Trophoblast cell (in vitro differentiated cells and primary cell): ENCODE measurements at regions not wholly inside any gene's neighbourhood (a gene's known extent, or its start where the extent isn't known, plus 50 kb on each side); places are given as distances from the start of the nearest gene placed in this dataset.

Experiments used
- DNase-seq, 2 donors: peaks; one replicate each; pipeline ENCODE4 v3.0.0-alpha.2; 2016
- H2AFZ ChIP-seq: 2 replicates; pipeline ENCODE4 v1.6.1; 2013; ENCODE audit warnings: low read length, moderate library complexity, mild to moderate bottlenecking; ENCODE audit not compliant: insufficient read depth, poor library complexity
- H2AK5ac ChIP-seq: 2 replicates; pipeline ENCODE4 v1.6.1; 2013; ENCODE audit warnings: mild to moderate bottlenecking, low read length
- H2BK120ac ChIP-seq: 2 replicates; pipeline ENCODE4 v1.6.1; 2013; ENCODE audit warnings: low read length, mild to moderate bottlenecking, moderate library complexity; ENCODE audit not compliant: insufficient read depth, poor library complexity
- H2BK12ac ChIP-seq: 2 replicates; pipeline ENCODE4 v1.6.1; 2013; ENCODE audit warnings: mild to moderate bottlenecking, low read length, moderate library complexity
- H2BK5ac ChIP-seq: 2 replicates; pipeline ENCODE4 v1.6.1; 2013; ENCODE audit warnings: low read length, low read depth, moderate library complexity, mild to moderate bottlenecking; ENCODE audit not compliant: poor library complexity
- H3K14ac ChIP-seq: 2 replicates; pipeline ENCODE4 v1.6.1; 2013; ENCODE audit warnings: mild to moderate bottlenecking, low read length
- H3K18ac ChIP-seq: 2 replicates; pipeline ENCODE4 v1.6.1; 2013; ENCODE audit warnings: mild to moderate bottlenecking, low read length
- H3K23ac ChIP-seq: 2 replicates; pipeline ENCODE4 v1.6.1; 2013; ENCODE audit warnings: low read length
- H3K27ac ChIP-seq: 2 replicates; pipeline ENCODE4 v1.5.1; 2013; ENCODE audit warnings: low read depth, mild to moderate bottlenecking, inconsistent platforms, low read length, moderate library complexity
- H3K27me3 ChIP-seq: 2 replicates; pipeline ENCODE4 v1.6.1; 2013; ENCODE audit warnings: inconsistent platforms, mild to moderate bottlenecking, low read length, moderate library complexity; ENCODE audit not compliant: insufficient read depth
- H3K36me3 ChIP-seq, 2 experiments: 1 replicate in 1 of 2; 2 replicates in 1 of 2; pipeline ENCODE4 v1.6.1; 2013; ENCODE audit warnings: low read length in 2 of 2, mild to moderate bottlenecking in 2 of 2, moderate library complexity in 1 of 2; ENCODE audit not compliant: insufficient read depth in 2 of 2, control insufficient read depth in 1 of 2
- H3K4ac ChIP-seq: 2 replicates; pipeline ENCODE4 v1.6.1; 2013; ENCODE audit warnings: low read depth, mild to moderate bottlenecking, low read length, moderate library complexity
- H3K4me1 ChIP-seq, 2 experiments: 1 replicate in 1 of 2; 2 replicates in 1 of 2; pipeline ENCODE4 v1.6.1; 2013; ENCODE audit warnings: low read length in 2 of 2, mild to moderate bottlenecking in 2 of 2, moderate library complexity in 1 of 2; ENCODE audit not compliant: insufficient read depth in 2 of 2, control insufficient read depth in 1 of 2
- H3K4me2 ChIP-seq: 2 replicates; pipeline ENCODE4 v1.6.1; 2013; ENCODE audit warnings: inconsistent platforms, mild to moderate bottlenecking, low read length, moderate library complexity
- H3K4me3 ChIP-seq: 2 replicates; pipeline ENCODE4 v1.5.1; 2013; ENCODE audit warnings: mild to moderate bottlenecking, low read depth, low read length, inconsistent platforms
- H3K79me1 ChIP-seq: one replicate; pipeline ENCODE4 v1.6.1; 2013; ENCODE audit warnings: low read length
- H3K79me2 ChIP-seq: 2 replicates; pipeline ENCODE4 v1.6.1; 2013; ENCODE audit warnings: low read length, mild to moderate bottlenecking; ENCODE audit not compliant: control insufficient read depth, insufficient read depth, poor library complexity
- H3K9ac ChIP-seq: 2 replicates; pipeline ENCODE4 v1.6.1; 2013; ENCODE audit warnings: mild to moderate bottlenecking, low read length
- H3K9me3 ChIP-seq: 2 replicates; pipeline ENCODE4 v1.6.1; 2013; ENCODE audit warnings: low read depth, mild to moderate bottlenecking, control low read depth, inconsistent platforms, low read length; ENCODE audit not compliant: insufficient read depth
- H4K12ac ChIP-seq: 2 replicates; pipeline ENCODE4 v1.6.1; 2013; ENCODE audit warnings: low read depth, mild to moderate bottlenecking, low read length, moderate library complexity
- H4K8ac ChIP-seq: 2 replicates; pipeline ENCODE4 v1.6.1; 2013; ENCODE audit warnings: low read depth, mild to moderate bottlenecking, low read length, moderate library complexity
- H4K91ac ChIP-seq: one replicate; pipeline ENCODE4 v1.6.1; 2013; ENCODE audit warnings: low read depth, mild to moderate bottlenecking, low read length, moderate library complexity
- WGBS: extraction: QIAGEN DNeasy Blood & Tissue Kit; methylation state at CpG from one replicate; pipeline ENCODE4 v1.1.7; 2013; ENCODE audit warnings: missing lambda C conversion rate; ENCODE audit not compliant: insufficient read length, insufficient coverage; ENCODE audit errors: extremely low coverage; 5-methylcytosine and 5-hydroxymethylcytosine counted together

DNA sequence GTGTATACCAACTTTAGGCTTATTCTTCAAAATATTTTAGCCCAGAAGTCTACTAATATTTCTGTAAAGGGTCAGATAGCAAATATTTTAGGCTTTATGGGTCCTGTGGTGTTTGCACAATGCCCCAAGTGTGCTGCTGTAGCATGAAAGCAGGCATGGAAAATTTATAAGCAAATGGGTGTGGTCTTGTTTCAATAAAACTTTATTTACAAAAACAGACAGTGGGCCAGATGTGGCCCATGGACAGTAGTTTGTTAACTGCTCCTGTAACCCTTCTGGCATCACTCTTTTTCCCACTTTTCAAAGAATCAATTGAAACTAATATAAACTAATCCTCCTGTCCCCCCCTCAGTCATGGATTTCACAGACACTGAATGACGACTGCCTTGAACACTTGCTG is 410.7 kb downstream of the SHISA9 start:
- Histone ChIP-seq H3K27me3 (no peaks in the 10 kb centered on the region), H3K4me3 (no peak overlapping the region), H3K79me1 (no peaks in the 10 kb centered on the region), H2BK5ac (no peak overlapping the region), H3K4ac (no peak overlapping the region), H3K4me1 (no peaks in the 10 kb centered on the region), H3K23ac (no peak overlapping the region), H2BK120ac (no peak overlapping the region), H4K8ac (no peak overlapping the region), H2AFZ (no peak overlapping the region), H3K36me3 (no peaks in the 10 kb centered on the region), H4K12ac (no peak overlapping the region), H3K14ac (no peak overlapping the region), H3K27ac (no peak overlapping the region), H2BK12ac (no peak overlapping the region), H3K4me2 (no peak overlapping the region), H3K79me2 (no peaks in the 10 kb centered on the region), H3K18ac (no peak overlapping the region), H3K9me3 (no peaks in the 10 kb centered on the region), H2AK5ac (no peak overlapping the region), H3K9ac (no peak overlapping the region), H4K91ac (no peak overlapping the region)
- no CpG with 5 or more reads among the region's 1 CpG for WGBS
- DNase-seq = no peak

DNA sequence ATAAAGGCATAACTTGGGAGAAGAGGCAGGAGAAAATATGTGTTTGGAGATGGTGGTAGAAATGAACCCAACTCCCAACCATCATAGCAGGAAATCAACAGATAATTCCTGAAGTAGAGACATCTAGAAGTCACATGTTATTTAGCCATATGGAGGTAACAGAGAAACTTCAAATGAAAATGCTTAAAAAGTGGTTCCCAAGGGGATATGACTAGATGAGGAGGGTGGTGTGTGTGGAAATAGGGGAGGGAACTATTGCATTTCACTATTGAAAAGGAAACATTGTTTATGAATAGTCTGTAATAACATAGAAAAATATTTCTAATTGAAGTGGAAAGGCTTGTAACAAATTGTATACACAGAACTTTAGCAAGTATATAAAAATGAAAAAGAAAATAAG is 412.0 kb downstream of the SHISA9 start:
- Histone ChIP-seq H4K8ac (no peak overlapping the region), H3K27ac (no peak overlapping the region), H3K79me2 (no peaks in the 10 kb centered on the region), H3K4me2 (no peak overlapping the region), H3K4ac (no peak overlapping the region), H3K23ac (no peak overlapping the region), H3K4me3 (no peak overlapping the region), H3K36me3 (no peaks in the 10 kb centered on the region), H4K91ac (no peak overlapping the region), H3K18ac (no peak overlapping the region), H2BK12ac (no peak overlapping the region), H3K79me1 (no peaks in the 10 kb centered on the region), H3K9ac (no peak overlapping the region), H3K4me1 (no peaks in the 10 kb centered on the region), H3K14ac (no peak overlapping the region), H3K9me3 (no peaks in the 10 kb centered on the region), H2BK120ac (no peak overlapping the region), H4K12ac (no peak overlapping the region), H3K27me3 (no peaks in the 10 kb centered on the region), H2AK5ac (no peak overlapping the region), H2BK5ac (no peak overlapping the region), H2AFZ (no peak overlapping the region)
- no peak for DNase-seq

DNA sequence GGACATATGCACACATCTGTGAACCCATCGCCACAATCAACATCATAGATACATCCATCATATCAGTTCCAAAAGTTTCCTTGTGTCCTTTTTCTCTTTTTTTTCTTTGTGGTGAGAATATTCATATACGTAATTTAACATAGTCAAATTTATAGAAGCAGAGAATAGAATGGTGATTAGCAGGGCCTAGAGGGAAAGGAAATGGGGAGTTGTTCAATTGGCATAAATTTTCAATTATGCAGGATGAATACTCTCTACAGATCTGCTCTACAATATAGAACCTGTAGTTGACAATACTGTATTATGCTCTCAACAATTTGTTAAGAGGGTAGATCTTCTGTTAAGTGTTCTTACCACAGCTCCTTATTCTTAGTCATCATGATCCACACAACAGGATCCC is 413.2 kb downstream of the SHISA9 start:
- no peaks in the 10 kb centered on the region for H3K79me2 ChIP-seq
- H4K8ac ChIP-seq = no peak overlapping the region
- no peak overlapping the region for H3K9ac ChIP-seq
- no peak overlapping the region for H3K23ac ChIP-seq
- no peaks in the 10 kb centered on the region for H3K9me3 ChIP-seq
- no peak overlapping the region for H4K91ac ChIP-seq
- no peak overlapping the region for H3K4ac ChIP-seq
- no peak overlapping the region for H3K27ac ChIP-seq
- no peaks in the 10 kb centered on the region for H3K27me3 ChIP-seq
- no peak overlapping the region for H3K18ac ChIP-seq
- H3K4me1 ChIP-seq = no peaks in the 10 kb centered on the region
- H3K4me3 ChIP-seq = no peak overlapping the region
- H3K36me3 ChIP-seq = no peaks in the 10 kb centered on the region
- no peak overlapping the region for H2AFZ ChIP-seq
- no peak overlapping the region for H4K12ac ChIP-seq
- no peak overlapping the region for H3K4me2 ChIP-seq
- H3K14ac ChIP-seq = no peak overlapping the region
- no CpG with 5 or more reads among the region's 2 CpGs for WGBS
- no peak overlapping the region for H2BK5ac ChIP-seq
- no peak overlapping the region for H2BK12ac ChIP-seq
- no peak for DNase-seq
- H2BK120ac ChIP-seq = no peak overlapping the region
- H2AK5ac ChIP-seq = no peak overlapping the region
- no peaks in the 10 kb centered on the region for H3K79me1 ChIP-seq

DNA sequence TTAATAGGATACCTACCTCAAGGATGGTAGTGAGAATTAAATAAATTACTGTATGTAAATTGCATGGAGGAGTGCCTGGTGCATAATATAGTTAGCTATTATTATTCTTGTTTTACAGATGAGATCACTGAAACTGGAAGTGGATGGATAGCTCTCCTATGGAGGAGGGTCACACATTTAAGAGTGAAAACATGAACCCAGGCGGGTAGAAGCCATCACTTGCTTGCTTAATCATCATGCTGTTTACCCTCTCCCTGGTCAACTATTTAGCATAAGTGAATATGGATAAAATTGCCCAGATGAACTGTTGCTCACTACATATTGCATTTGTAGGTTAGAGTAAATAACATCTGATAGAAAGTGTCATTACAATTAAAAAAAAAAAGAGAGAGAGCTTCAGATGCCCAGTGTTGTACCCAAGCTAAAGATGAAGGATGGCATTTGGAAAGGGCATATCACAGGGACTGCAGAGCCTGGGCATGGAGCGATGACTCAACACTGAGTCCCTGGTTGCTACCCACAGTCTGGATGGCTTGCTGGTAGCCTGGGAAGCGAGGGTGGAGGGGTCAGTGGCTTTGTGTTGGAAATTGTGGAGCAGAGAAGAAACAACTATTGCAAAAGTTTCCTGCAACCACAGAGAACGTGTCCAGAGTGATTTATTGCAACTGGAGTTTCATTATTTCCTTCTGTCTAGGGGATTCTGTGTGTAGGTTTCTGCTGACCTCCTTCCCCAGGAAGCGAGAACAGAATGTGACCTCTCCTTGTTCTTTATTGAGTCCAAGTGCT is 414.4 kb downstream of the SHISA9 start:
- Histone ChIP-seq H3K4ac (no peak overlapping the region), H3K79me1 (no peaks in the 10 kb centered on the region), H3K23ac (no peak overlapping the region), H2AK5ac (no peak overlapping the region), H3K9me3 (no peaks in the 10 kb centered on the region), H3K14ac (no peak overlapping the region), H2BK5ac (no peak overlapping the region), H3K4me2 (no peak overlapping the region), H2BK120ac (no peak overlapping the region), H3K36me3 (no peaks in the 10 kb centered on the region), H4K8ac (no peak overlapping the region), H3K4me3 (no peak overlapping the region), H3K9ac (no peak overlapping the region), H3K18ac (no peak overlapping the region), H2AFZ (no peak overlapping the region), H4K91ac (no peak overlapping the region), H3K27ac (no peak overlapping the region), H3K27me3 (no peaks in the 10 kb centered on the region), H4K12ac (no peak overlapping the region), H3K79me2 (no peaks in the 10 kb centered on the region), H3K4me1 (no peaks in the 10 kb centered on the region), H2BK12ac (no peak overlapping the region)
- WGBS = no CpG with 5 or more reads among the region's 5 CpGs
- DNase-seq = no peak
